ENCODE measurements at regions not wholly inside any gene's neighbourhood (a gene's known extent, or its start where the extent isn't known, plus 50 kb on each side); places are given as distances from the start of the nearest gene placed in this dataset.

DNA sequence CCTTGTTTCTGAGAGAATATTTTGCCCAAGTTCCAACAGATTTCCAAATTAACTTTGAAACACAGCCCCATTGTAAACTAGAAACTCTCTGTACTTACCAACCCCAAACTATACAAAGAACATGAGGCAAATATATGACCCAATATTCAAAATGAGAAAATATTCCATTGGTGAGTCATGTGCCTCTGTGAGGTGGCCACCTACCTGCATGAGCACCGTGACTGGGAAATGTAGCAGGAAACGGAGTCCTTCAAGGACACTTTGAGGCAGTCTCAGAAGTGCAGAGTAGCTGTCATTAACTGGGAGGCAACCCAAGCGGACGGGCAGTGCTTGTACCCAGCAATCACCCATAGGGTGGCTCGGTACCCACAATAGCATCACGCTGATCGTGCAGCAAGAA lies 335.5 kb upstream of the NOX3 start:
- no peaks in the 10 kb centered on the region for H3K4me1 ChIP-seq (ENCODE audit: low read length)
- no peak for DNase-seq
- H3K36me3 ChIP-seq (replicated peaks; ENCODE audit: insufficient read depth, low read length) = no peaks in the 10 kb centered on the region
- no peak overlapping the region for H3K4me2 ChIP-seq (ENCODE audit: low read depth, low read length)
- H3K27ac ChIP-seq (ENCODE audit: low read length) = no peak overlapping the region
- no peaks in the 10 kb centered on the region for H3K79me2 ChIP-seq (ENCODE audit: low read length)
- H3F3A ChIP-seq (ENCODE audit: insufficient read depth, low read length) = no peaks in the 10 kb centered on the region
- H3K27me3 ChIP-seq (replicated peaks; ENCODE audit: insufficient read depth, low read length) = no peaks in the 10 kb centered on the region
- TF ChIP-seq EZH2 (optimal IDR thresholded peaks at IDR 0.05; ENCODE audit: low read depth, low read length) = no peak
- TF ChIP-seq, protein P1, sequence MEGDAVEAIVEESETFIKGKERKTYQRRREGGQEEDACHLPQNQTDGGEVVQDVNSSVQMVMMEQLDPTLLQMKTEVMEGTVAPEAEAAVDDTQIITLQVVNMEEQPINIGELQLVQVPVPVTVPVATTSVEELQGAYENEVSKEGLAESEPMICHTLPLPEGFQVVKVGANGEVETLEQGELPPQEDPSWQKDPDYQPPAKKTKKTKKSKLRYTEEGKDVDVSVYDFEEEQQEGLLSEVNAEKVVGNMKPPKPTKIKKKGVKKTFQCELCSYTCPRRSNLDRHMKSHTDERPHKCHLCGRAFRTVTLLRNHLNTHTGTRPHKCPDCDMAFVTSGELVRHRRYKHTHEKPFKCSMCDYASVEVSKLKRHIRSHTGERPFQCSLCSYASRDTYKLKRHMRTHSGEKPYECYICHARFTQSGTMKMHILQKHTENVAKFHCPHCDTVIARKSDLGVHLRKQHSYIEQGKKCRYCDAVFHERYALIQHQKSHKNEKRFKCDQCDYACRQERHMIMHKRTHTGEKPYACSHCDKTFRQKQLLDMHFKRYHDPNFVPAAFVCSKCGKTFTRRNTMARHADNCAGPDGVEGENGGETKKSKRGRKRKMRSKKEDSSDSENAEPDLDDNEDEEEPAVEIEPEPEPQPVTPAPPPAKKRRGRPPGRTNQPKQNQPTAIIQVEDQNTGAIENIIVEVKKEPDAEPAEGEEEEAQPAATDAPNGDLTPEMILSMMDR (IDR thresholded peaks at IDR 0.05; ENCODE audit: low read length) = no peak
- no peak for TF ChIP-seq EZH2phosphoT487 (IDR thresholded peaks at IDR 0.05; ENCODE audit: low read length)
- H3K9me3 ChIP-seq (replicated peaks; ENCODE audit: insufficient read depth, low read length) = no peaks in the 10 kb centered on the region
- H2AFZ ChIP-seq (ENCODE audit: low read length) = no peak overlapping the region
- no peak overlapping the region for H3K4me3 ChIP-seq (ENCODE audit: low read length)
- no peaks in the 10 kb centered on the region for H3K9me2 ChIP-seq (replicated peaks; ENCODE audit: insufficient read depth, low read length)
- no peaks in the 10 kb centered on the region for H4K20me1 ChIP-seq (ENCODE audit: insufficient read depth, low read length)
- no peak overlapping the region for H3K9ac ChIP-seq (ENCODE audit: low read length)

DNA sequence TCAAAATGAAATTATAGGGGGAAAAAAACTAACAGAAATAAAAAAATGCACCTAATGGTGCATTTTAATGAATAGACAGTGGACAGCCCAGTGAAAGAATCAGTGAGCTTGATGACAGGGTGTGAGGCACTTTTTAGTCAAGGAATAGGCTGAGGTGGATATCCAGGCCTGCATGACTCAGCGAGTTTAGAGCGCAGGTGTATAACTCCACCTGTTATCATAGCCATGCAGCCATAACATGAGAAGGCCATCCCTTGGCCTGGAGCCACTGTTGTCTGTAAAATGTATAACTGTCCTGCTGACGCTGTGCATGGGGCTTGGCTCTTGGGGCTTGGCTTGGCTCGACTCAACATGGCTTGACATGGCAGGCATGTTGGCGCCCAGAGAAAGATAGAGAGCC lies 331.5 kb upstream of the NOX3 start:
- Histone ChIP-seq H3K9me3 (replicated peaks; ENCODE audit: insufficient read depth, low read length) (no peaks in the 10 kb centered on the region), H2AFZ (ENCODE audit: low read length) (no peak overlapping the region), H3K4me2 (ENCODE audit: low read depth, low read length) (no peak overlapping the region), H3F3A (ENCODE audit: insufficient read depth, low read length) (no peaks in the 10 kb centered on the region), H4K20me1 (ENCODE audit: insufficient read depth, low read length) (no peaks in the 10 kb centered on the region), H3K36me3 (replicated peaks; ENCODE audit: insufficient read depth, low read length) (no peaks in the 10 kb centered on the region), H3K4me3 (ENCODE audit: low read length) (no peak overlapping the region), H3K4me1 (ENCODE audit: low read length) (no peaks in the 10 kb centered on the region), H3K79me2 (ENCODE audit: low read length) (no peaks in the 10 kb centered on the region), H3K9me2 (replicated peaks; ENCODE audit: insufficient read depth, low read length) (no peaks in the 10 kb centered on the region), H3K27ac (ENCODE audit: low read length) (no peak overlapping the region), H3K9ac (ENCODE audit: low read length) (no peak overlapping the region), H3K27me3 (replicated peaks; ENCODE audit: insufficient read depth, low read length) (no peaks in the 10 kb centered on the region)
- no peak for TF ChIP-seq EZH2 (optimal IDR thresholded peaks at IDR 0.05; ENCODE audit: low read depth, low read length)
- TF ChIP-seq EZH2phosphoT487 (IDR thresholded peaks at IDR 0.05; ENCODE audit: low read length) = no peak
- TF ChIP-seq, protein P1 (IDR thresholded peaks at IDR 0.05; ENCODE audit: low read length) = no peak
- no peak for DNase-seq

DNA sequence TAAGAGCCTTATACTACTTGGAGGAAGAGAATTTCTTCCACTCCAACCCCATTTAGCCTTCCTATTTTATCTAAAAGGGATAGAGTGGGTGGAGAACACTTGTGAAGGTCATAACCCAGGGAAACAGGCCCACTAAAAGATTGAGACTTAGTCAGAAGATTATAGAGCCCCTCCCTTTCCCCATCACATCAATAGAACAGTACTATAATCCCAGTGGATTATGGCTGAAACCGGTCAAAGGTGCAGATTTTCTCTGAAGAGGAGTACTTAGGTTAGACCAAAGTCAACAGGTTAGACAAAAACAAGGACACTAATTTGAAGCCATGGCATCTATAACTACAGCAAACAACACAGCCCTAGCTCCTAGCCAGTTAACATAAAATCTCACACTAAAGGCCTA lies 330.9 kb upstream of the NOX3 start:
- Histone ChIP-seq H3K4me3 (ENCODE audit: low read length) (no peak overlapping the region), H3K4me2 (ENCODE audit: low read depth, low read length) (no peak overlapping the region), H3F3A (ENCODE audit: insufficient read depth, low read length) (no peaks in the 10 kb centered on the region), H3K9me2 (replicated peaks; ENCODE audit: insufficient read depth, low read length) (no peaks in the 10 kb centered on the region), H4K20me1 (ENCODE audit: insufficient read depth, low read length) (no peaks in the 10 kb centered on the region), H3K9me3 (replicated peaks; ENCODE audit: insufficient read depth, low read length) (no peaks in the 10 kb centered on the region), H3K9ac (ENCODE audit: low read length) (no peak overlapping the region), H3K79me2 (ENCODE audit: low read length) (no peaks in the 10 kb centered on the region), H3K4me1 (ENCODE audit: low read length) (no peaks in the 10 kb centered on the region), H2AFZ (ENCODE audit: low read length) (no peak overlapping the region), H3K27me3 (replicated peaks; ENCODE audit: insufficient read depth, low read length) (no peaks in the 10 kb centered on the region), H3K36me3 (replicated peaks; ENCODE audit: insufficient read depth, low read length) (no peaks in the 10 kb centered on the region), H3K27ac (ENCODE audit: low read length) (no peak overlapping the region)
- TF ChIP-seq EZH2 (optimal IDR thresholded peaks at IDR 0.05; ENCODE audit: low read depth, low read length) (no peak), EZH2phosphoT487 (IDR thresholded peaks at IDR 0.05; ENCODE audit: low read length) (no peak)
- TF ChIP-seq, protein P1 (IDR thresholded peaks at IDR 0.05; ENCODE audit: low read length) = no peak
- no peak for DNase-seq
